Kidney epithelial cell (primary cell): ENCODE measurements at regions not wholly inside any gene's neighbourhood (a gene's known extent, or its start where the extent isn't known, plus 50 kb on each side); places are given as distances from the start of the nearest gene placed in this dataset.

Experiments
- DNase-seq: peaks from one replicate; pipeline ENCODE4 v3.0.0-alpha.2; 2010; ENCODE audit warnings: low read depth
- H3K27me3 ChIP-seq: 2 replicates; pipeline ENCODE4 v1.6.0; 2011; ENCODE audit warnings: low read length; ENCODE audit not compliant: control insufficient read depth, insufficient read depth
- H3K36me3 ChIP-seq: 2 replicates; pipeline ENCODE4 v1.5.1; 2011; ENCODE audit warnings: low read length; ENCODE audit not compliant: control insufficient read depth, insufficient read depth
- H3K4me3 ChIP-seq: 2 replicates; pipeline ENCODE4 v1.5.1; 2011; ENCODE audit warnings: low read depth, mild to moderate bottlenecking, control low read depth, low read length
- TF ChIP-seq, protein P1 (sequence below): IDR thresholded peaks from 2 replicates; pipeline ENCODE4 v1.5.1; 2011; ENCODE audit warnings: mild to moderate bottlenecking, moderate library complexity, low read length, control low read depth, inconsistent platforms; ENCODE audit not compliant: insufficient read depth, poor library complexity, severe bottlenecking

DNA sequence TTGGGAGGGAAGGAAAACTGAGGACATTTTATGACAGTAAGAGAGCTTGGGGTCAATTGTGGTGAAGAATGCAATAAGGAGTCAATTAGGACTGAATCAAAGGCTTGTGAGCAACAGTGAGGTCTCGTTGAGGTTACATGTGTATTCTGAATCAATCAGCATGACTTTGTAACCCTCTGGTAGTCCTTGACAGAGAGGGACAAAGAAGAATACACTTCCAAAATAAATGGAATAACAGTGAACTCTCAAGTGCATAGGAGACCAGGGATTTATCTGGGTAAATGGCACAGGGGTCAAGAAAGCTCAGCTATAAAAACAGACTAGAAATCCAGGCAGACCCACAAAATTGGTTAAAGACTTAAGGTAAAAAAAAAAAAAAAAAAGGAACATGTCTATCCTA lies 85.1 kb upstream of the NAV3 start:
- TF ChIP-seq, protein P1, sequence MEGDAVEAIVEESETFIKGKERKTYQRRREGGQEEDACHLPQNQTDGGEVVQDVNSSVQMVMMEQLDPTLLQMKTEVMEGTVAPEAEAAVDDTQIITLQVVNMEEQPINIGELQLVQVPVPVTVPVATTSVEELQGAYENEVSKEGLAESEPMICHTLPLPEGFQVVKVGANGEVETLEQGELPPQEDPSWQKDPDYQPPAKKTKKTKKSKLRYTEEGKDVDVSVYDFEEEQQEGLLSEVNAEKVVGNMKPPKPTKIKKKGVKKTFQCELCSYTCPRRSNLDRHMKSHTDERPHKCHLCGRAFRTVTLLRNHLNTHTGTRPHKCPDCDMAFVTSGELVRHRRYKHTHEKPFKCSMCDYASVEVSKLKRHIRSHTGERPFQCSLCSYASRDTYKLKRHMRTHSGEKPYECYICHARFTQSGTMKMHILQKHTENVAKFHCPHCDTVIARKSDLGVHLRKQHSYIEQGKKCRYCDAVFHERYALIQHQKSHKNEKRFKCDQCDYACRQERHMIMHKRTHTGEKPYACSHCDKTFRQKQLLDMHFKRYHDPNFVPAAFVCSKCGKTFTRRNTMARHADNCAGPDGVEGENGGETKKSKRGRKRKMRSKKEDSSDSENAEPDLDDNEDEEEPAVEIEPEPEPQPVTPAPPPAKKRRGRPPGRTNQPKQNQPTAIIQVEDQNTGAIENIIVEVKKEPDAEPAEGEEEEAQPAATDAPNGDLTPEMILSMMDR: no peak
- Histone ChIP-seq H3K4me3 (no peak overlapping the region), H3K36me3 (no peaks in the 10 kb centered on the region), H3K27me3 (no peaks in the 10 kb centered on the region)
- DNase-seq: no peak

DNA sequence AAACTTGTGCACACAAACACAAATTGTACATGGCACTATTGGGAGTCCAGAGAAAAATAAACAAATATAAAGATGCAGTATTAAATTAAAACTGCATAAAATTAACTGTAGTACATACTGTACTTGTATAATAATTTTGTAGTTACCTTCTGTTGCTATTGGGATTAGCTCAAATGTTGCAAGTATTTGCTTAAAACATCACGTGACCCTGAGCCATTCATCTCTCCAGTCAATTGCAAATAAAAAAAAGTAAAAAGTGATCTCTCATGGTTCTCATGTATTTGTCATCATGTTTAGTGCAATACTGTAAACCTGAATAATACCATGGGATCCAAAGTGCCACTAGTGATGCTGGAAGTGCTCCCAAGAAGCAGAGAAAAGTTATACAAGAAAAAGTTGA lies 88.1 kb upstream of the NAV3 start:
- Histone ChIP-seq H3K36me3 (no peaks in the 10 kb centered on the region), H3K27me3 (no peaks in the 10 kb centered on the region), H3K4me3 (no peak overlapping the region)
- no peak for DNase-seq
- TF ChIP-seq, protein P1: no peak

GRCh38 chr12:77741974-77742517 lies 88.6 kb upstream of the NAV3 start:
- TF ChIP-seq, protein P1: no peak
- Histone ChIP-seq H3K4me3 (no peak overlapping the region), H3K27me3 (no peaks in the 10 kb centered on the region), H3K36me3 (no peaks in the 10 kb centered on the region)
- no peak for DNase-seq

DNA sequence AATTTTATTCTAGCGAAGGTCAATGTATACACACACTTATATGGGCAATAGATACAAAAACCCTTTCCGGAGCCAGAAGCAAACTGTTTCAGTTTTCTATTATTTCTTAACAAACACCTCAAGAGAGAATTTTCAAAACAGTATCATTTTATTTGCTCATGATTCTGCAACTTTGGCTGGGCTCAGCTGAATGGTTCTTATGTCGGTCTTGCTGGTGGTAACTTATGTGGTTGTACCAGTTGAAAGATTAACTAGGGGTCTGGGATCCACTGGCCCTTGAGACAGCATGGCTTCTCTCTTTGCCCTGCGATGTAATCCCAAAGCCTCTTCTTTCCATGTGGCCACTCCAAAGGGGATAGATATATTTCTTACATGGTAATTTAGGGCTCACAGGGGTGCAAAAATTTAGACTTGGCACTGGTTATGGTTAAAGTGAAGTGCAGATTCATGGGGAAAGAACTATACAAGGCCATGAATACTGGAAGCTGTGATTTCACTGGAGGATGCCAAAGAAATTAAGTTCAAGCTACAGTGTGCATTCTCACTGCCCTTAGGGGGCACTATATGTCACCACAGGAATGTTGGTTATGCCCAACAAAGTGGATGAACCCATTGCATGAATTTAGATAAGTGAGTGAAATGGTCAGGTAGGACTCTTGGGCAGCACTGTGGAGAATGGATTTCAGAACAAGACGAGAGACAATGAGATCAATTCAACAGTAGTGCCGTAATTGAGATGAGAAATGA lies 94.3 kb upstream of the NAV3 start:
- DNase-seq: no peak
- Histone ChIP-seq H3K36me3 (no peaks in the 10 kb centered on the region), H3K27me3 (no peaks in the 10 kb centered on the region), H3K4me3 (no peak overlapping the region)
- TF ChIP-seq, protein P1: no peak

- H3K36me3 ChIP-seq: no peaks in the 10 kb centered on the region
- TF ChIP-seq, protein P1: no peak
- DNase-seq: no peak
- H3K4me3 ChIP-seq: no peak overlapping the region
- no peaks in the 10 kb centered on the region for H3K27me3 ChIP-seq
Measured at GRCh38 chr12:77734214-77734883, 96.3 kb upstream of the NAV3 start.
